ENCODE measurements at regions not wholly inside any gene's neighbourhood (a gene's known extent, or its start where the extent isn't known, plus 50 kb on each side); places are given as distances from the start of the nearest gene placed in this dataset.

DNA sequence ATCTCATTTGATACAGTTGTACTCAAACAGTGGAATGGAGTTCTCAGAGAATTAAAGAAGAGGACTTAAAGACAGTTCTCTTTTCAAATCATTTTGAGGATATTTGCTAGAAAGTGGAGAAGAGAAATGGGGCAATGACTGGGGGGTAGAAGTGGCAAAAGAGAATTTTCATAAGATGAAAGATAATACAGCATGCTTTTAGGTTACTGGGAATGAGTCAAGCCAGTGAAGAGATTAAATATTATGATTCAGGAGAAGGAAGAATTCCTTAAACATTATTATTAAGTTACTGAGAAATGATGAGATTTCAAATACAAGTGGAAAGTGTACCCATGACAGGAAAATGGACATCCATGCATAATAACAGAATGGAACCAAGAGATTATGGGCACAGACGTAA lies 219.0 kb upstream of the DKK2 start:
- no peak overlapping the region for H3K4me3 ChIP-seq (ENCODE audit: low read depth, low read length)
- no peak for DNase-seq (ENCODE audit: low read depth)
- TF ChIP-seq, protein P1, sequence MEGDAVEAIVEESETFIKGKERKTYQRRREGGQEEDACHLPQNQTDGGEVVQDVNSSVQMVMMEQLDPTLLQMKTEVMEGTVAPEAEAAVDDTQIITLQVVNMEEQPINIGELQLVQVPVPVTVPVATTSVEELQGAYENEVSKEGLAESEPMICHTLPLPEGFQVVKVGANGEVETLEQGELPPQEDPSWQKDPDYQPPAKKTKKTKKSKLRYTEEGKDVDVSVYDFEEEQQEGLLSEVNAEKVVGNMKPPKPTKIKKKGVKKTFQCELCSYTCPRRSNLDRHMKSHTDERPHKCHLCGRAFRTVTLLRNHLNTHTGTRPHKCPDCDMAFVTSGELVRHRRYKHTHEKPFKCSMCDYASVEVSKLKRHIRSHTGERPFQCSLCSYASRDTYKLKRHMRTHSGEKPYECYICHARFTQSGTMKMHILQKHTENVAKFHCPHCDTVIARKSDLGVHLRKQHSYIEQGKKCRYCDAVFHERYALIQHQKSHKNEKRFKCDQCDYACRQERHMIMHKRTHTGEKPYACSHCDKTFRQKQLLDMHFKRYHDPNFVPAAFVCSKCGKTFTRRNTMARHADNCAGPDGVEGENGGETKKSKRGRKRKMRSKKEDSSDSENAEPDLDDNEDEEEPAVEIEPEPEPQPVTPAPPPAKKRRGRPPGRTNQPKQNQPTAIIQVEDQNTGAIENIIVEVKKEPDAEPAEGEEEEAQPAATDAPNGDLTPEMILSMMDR (IDR thresholded peaks at IDR 0.05; ENCODE audit: low read depth, low read length, missing control alignments) = no peak
- in situ Hi-C loops (cut with HindIII; ENCODE audit: low sequenced_read_pairs) = no loop called here

DNA sequence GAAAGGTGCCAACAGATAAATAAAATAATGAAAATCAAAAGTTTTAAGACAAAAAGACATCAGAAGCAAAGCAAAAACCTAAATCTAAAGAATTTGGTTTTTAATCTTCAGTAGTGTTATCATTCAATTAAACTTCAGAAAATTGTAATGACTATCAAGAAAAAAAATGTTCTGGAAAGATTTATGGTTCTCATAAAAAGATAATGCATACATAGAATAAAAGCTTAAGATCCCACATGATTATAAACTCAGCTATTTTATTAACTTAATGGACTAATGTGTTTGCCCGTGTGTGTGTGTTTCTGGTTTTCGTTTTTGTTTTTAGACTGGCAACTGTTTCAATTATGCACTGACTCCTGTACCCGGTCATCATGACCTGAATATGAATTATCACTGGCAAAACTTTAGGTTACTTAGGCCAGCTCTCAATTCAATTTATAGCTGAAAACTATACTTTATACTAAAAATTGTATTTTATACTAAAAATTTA lies 217.5 kb upstream of the DKK2 start:
- DNase-seq (ENCODE audit: low read depth) = no peak
- in situ Hi-C loops (cut with HindIII; ENCODE audit: low sequenced_read_pairs) = no loop called here
- H3K4me3 ChIP-seq (ENCODE audit: low read depth, low read length) = no peak overlapping the region
- TF ChIP-seq, protein P1 (IDR thresholded peaks at IDR 0.05; ENCODE audit: low read depth, low read length, missing control alignments) = no peak

DNA sequence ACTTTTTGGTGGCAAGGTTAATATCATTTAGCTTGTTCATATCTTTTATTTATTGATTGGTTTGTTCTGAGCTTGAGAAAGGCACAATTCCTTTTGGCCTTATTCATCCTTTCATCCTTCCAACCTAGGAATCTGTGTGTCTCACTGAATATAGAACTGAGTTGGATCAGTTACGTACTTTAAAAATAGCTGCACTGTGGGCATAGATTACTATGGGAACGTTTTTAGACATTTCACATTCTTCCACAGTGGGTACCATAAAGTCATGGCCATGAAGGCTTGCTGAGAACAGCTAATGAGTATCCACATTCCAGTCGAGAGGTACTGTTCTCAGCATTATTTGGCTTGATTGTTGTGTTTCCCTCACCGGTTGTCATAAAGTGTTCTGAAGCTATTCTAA lies 217.0 kb upstream of the DKK2 start:
- no peak for DNase-seq (ENCODE audit: low read depth)
- H3K4me3 ChIP-seq (ENCODE audit: low read depth, low read length) = no peak overlapping the region
- TF ChIP-seq, protein P1 (IDR thresholded peaks at IDR 0.05; ENCODE audit: low read depth, low read length, missing control alignments) = no peak
- in situ Hi-C loops (cut with HindIII; ENCODE audit: low sequenced_read_pairs) = no loop called here

DNA sequence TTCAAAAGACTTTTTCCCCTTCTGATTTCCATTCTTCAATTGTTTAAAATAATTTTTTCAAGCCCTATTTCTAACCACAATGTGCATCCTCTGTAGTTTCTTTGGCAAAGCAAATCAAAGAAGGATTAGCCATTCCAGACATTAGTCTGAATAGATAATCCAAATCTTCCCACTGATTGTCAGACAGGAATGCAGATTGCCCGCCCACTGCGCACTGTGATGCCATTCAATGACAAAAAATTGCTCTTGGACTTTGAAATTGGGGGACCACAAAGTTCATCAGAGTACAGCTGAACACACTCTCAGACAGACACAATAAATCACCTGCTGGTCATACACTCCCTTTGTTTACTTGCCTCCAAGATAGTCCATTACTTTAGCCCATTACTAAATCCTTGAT lies 216.5 kb upstream of the DKK2 start:
- in situ Hi-C loops (cut with HindIII; ENCODE audit: low sequenced_read_pairs) = no loop called here
- DNase-seq (ENCODE audit: low read depth) = no peak
- no peak overlapping the region for H3K4me3 ChIP-seq (ENCODE audit: low read depth, low read length)
- TF ChIP-seq, protein P1 (IDR thresholded peaks at IDR 0.05; ENCODE audit: low read depth, low read length, missing control alignments) = no peak

DNA sequence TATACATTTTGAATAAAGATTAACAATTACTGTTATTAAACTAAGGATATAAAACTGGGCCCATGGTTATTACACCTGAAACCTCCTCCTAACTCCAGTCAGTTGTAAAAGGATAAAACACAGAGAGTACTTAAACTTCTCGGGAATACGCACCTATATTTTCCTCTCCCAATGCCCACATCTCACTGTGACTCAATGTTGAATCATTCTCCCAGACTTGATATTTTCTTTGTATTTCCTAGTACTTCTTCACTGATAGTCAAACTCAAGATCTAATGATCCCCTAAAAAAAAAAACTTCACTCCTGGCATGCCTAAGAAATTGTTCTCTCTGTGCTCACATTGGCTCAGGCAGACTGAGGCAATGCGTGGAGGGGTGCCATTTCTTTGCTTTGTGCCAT lies 212.5 kb upstream of the DKK2 start:
- in situ Hi-C loops (cut with HindIII; ENCODE audit: low sequenced_read_pairs) = no loop called here
- TF ChIP-seq, protein P1 (IDR thresholded peaks at IDR 0.05; ENCODE audit: low read depth, low read length, missing control alignments) = no peak
- no peak for DNase-seq (ENCODE audit: low read depth)
- no peak overlapping the region for H3K4me3 ChIP-seq (ENCODE audit: low read depth, low read length)

DNA sequence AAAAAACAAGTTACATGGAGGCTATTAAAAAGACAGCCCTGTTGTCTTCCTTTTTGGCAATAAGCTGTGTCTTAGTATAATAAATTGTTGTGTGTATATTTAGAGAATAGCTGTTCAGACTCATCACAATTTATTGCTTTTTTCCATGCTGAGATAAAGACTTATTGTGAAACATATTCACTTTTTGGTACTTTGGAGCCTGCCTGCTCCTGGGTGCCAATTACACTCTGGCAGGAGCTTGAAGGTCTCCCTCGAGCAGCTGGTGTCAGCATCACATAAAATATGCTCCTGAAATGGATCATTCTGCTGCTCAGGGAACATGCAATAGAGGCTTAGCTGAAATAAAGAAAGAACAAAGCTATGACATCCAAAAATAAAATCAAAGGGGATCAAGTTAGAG lies 211.6 kb upstream of the DKK2 start:
- TF ChIP-seq, protein P1 (IDR thresholded peaks at IDR 0.05; ENCODE audit: low read depth, low read length, missing control alignments) = no peak

DNA sequence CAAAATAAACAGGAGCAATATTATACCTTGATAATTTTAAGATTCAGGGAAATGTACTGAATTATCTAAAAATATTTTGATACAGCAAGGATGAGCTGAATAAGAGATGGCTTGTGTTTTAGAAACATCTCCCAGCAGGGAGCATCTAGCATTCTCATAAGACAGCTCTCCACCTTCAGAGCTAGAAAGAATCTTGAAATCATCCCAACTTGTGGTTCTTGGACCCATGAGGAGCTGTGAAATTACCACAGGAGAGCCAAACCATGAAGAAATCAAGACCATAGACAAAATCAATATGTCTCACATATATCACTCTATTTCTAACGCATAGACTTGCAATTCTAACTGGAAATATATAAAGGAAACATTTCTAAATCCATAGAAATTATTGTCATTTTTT lies 210.6 kb upstream of the DKK2 start:
- in situ Hi-C loops (cut with HindIII; ENCODE audit: low sequenced_read_pairs) = no loop called here
- no peak overlapping the region for H3K4me3 ChIP-seq (ENCODE audit: low read depth, low read length)
- peak; percentile 41 for DNase-seq (ENCODE audit: low read depth)
- TF ChIP-seq, protein P1 (IDR thresholded peaks at IDR 0.05; ENCODE audit: low read depth, low read length, missing control alignments) = no peak

More for the DNA sequence above, 211.6 kb upstream of the DKK2 start:
- in situ Hi-C loops (cut with HindIII; ENCODE audit: low sequenced_read_pairs) = no loop called here
- no peak for DNase-seq (ENCODE audit: low read depth)
- H3K4me3 ChIP-seq (ENCODE audit: low read depth, low read length) = no peak overlapping the region
